Fibroblast of skin of right quadriceps (primary cell): ENCODE measurements at regions not wholly inside any gene's neighbourhood (a gene's known extent, or its start where the extent isn't known, plus 50 kb on each side); places are given as distances from the start of the nearest gene placed in this dataset.
"Not testable (repeated sequence)": the region's sequence is repeated elsewhere in the genome, so short reads cannot be mapped to it uniquely, and the experiment has no call there.

ENCODE experiments used
- DNase-seq: peaks from one replicate; pipeline ENCODE4 v3.0.0-alpha.2; 2013

- DNase-seq, result no peak
Measured at GRCh38 chr1:242806324-242806723, 281.8 kb upstream of the PLD5 start.

GRCh38 chr1:242805360-242805759 is 280.9 kb upstream of the PLD5 start:
- not testable (repeated sequence) for DNase-seq

GRCh38 chr1:242802973-242803372 is 278.5 kb upstream of the PLD5 start:
- DNase-seq, result no peak

GRCh38 chr1:242800521-242800920 is 276.0 kb upstream of the PLD5 start:
- DNase-seq, result no peak

GRCh38 chr1:242797856-242798255 is 273.4 kb upstream of the PLD5 start:
- no peak for DNase-seq

GRCh38 chr1:242788771-242789170 is 264.3 kb upstream of the PLD5 start:
- DNase-seq, result no peak

GRCh38 chr1:242787968-242788367 is 263.5 kb upstream of the PLD5 start:
- no peak for DNase-seq

GRCh38 chr1:242784807-242785206 is 260.3 kb upstream of the PLD5 start:
- DNase-seq, result no peak

GRCh38 chr1:242784084-242784483 is 259.6 kb upstream of the PLD5 start:
- no peak for DNase-seq

- no peak for DNase-seq
Measured at GRCh38 chr1:242774256-242774655, 249.8 kb upstream of the PLD5 start.

GRCh38 chr1:242770366-242770765 is 245.9 kb upstream of the PLD5 start:
- DNase-seq, result no peak

GRCh38 chr1:242764161-242764560 is 239.7 kb upstream of the PLD5 start:
- no peak for DNase-seq

GRCh38 chr1:242761556-242761955 is 237.1 kb upstream of the PLD5 start:
- DNase-seq, result no peak

- DNase-seq, result no peak
Measured at GRCh38 chr1:242754926-242755325, 230.4 kb upstream of the PLD5 start.

GRCh38 chr1:242754125-242754524 is 229.6 kb upstream of the PLD5 start:
- no peak for DNase-seq

- no peak for DNase-seq
Measured at GRCh38 chr1:242747233-242747632, 222.7 kb upstream of the PLD5 start.

GRCh38 chr1:242745079-242745478 is 220.6 kb upstream of the PLD5 start:
- DNase-seq, result no peak

GRCh38 chr1:242743983-242744780 is 219.7 kb upstream of the PLD5 start:
- DNase-seq, result no peak

- no peak for DNase-seq
Measured at GRCh38 chr1:242738702-242739645, 214.5 kb upstream of the PLD5 start.

- DNase-seq, result no peak
Measured at GRCh38 chr1:242736611-242737010, 212.1 kb upstream of the PLD5 start.

GRCh38 chr1:242735323-242735722 is 210.8 kb upstream of the PLD5 start:
- DNase-seq, result no peak

- no peak for DNase-seq
Measured at GRCh38 chr1:242731446-242731845, 206.9 kb upstream of the PLD5 start.

- DNase-seq, result no peak
Measured at GRCh38 chr1:242728696-242729095, 204.2 kb upstream of the PLD5 start.
